ENCODE measurements at regions not wholly inside any gene's neighbourhood (a gene's known extent, or its start where the extent isn't known, plus 50 kb on each side); places are given as distances from the start of the nearest gene placed in this dataset.

GRCh38 chr15:81506936-81507335 lies 132.9 kb upstream of the TMC3 start:
- ChIA-PET CTCF (no interaction called here), POLR2A (no interaction called here)
- Histone ChIP-seq H3K27me3 (ENCODE audit: insufficient read depth) (no peaks in the 10 kb centered on the region), H3K79me2 (ENCODE audit: insufficient read depth) (no peaks in the 10 kb centered on the region), H3K9me2 (no peaks in the 10 kb centered on the region), H3K9me3 (no peaks in the 10 kb centered on the region), H3K4me1 (ENCODE audit: control insufficient read depth in 1 of 2, insufficient read depth in 2 of 2, low read depth in 1 of 2, low read length in 1 of 2) (peaks cover 0 to 13% of the 10 kb centered on the region in 2 experiments; a peak in 2 of 4 replicates), H3F3A (replicated peaks; ENCODE audit: insufficient read depth) (peaks cover 39% of the 10 kb centered on the region), H2AFZ (ENCODE audit: low read depth) (no peak overlapping the region), H3K36me3 (replicated peaks in 1 of 2; ENCODE audit: control insufficient read depth in 1 of 2, insufficient read depth in 2 of 2, low read length in 1 of 2) (no peaks in the 10 kb centered on the region), H3K27ac (ENCODE audit: low read depth in 2 of 2, low read length in 1 of 2) (no peak overlapping the region), H4K20me1 (ENCODE audit: insufficient read depth) (no peaks in the 10 kb centered on the region), H3K4me3 (ENCODE audit: low read depth in 2 of 2, low read length in 1 of 2) (no peak overlapping the region), H3K9ac (no peak overlapping the region), H3K4me2 (no peak overlapping the region)
- no peak for DNase-seq
- TF ChIP-seq, protein P1, sequence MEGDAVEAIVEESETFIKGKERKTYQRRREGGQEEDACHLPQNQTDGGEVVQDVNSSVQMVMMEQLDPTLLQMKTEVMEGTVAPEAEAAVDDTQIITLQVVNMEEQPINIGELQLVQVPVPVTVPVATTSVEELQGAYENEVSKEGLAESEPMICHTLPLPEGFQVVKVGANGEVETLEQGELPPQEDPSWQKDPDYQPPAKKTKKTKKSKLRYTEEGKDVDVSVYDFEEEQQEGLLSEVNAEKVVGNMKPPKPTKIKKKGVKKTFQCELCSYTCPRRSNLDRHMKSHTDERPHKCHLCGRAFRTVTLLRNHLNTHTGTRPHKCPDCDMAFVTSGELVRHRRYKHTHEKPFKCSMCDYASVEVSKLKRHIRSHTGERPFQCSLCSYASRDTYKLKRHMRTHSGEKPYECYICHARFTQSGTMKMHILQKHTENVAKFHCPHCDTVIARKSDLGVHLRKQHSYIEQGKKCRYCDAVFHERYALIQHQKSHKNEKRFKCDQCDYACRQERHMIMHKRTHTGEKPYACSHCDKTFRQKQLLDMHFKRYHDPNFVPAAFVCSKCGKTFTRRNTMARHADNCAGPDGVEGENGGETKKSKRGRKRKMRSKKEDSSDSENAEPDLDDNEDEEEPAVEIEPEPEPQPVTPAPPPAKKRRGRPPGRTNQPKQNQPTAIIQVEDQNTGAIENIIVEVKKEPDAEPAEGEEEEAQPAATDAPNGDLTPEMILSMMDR (IDR thresholded peaks at IDR 0.05): no peak
- no peak for TF ChIP-seq NFIC (IDR thresholded peaks at IDR 0.05; ENCODE audit: borderline replicate concordance)
- TF ChIP-seq IRF3 (IDR thresholded peaks at IDR 0.05; ENCODE audit: low read depth, low read length): no peak
- TF ChIP-seq MAX (IDR thresholded peaks at IDR 0.05; ENCODE audit: low read depth): no peak
- no peak for TF ChIP-seq TEAD4 (IDR thresholded peaks at IDR 0.05; ENCODE audit: borderline replicate concordance, insufficient read depth)
- no peak for TF ChIP-seq YY1 (IDR thresholded peaks at IDR 0.05; ENCODE audit: low read depth)
- no peak for TF ChIP-seq FOXJ3 (CRISPR knock-in tag; IDR thresholded peaks at IDR 0.05)
- TF ChIP-seq MEF2A (IDR thresholded peaks at IDR 0.05; ENCODE audit: borderline replicate concordance, low read depth): no peak
- TF ChIP-seq, protein P2, sequence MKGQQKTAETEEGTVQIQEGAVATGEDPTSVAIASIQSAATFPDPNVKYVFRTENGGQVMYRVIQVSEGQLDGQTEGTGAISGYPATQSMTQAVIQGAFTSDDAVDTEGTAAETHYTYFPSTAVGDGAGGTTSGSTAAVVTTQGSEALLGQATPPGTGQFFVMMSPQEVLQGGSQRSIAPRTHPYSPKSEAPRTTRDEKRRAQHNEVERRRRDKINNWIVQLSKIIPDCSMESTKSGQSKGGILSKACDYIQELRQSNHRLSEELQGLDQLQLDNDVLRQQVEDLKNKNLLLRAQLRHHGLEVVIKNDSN (IDR thresholded peaks at IDR 0.05; ENCODE audit: borderline replicate concordance, low read depth): no peak
- TF ChIP-seq EP300 (IDR thresholded peaks at IDR 0.05; ENCODE audit: borderline replicate concordance in 1 of 2, low read depth in 1 of 2, low read length in 1 of 2): no peak
- no peak for TF ChIP-seq GATA2 (CRISPR knock-in tag; IDR thresholded peaks at IDR 0.05)
- 68% methylated on average over 1 of the region's 1 CpG for WGBS (ENCODE audit: low lambda C conversion rate)

GRCh38 chr15:81506071-81506470 lies 132.1 kb upstream of the TMC3 start:
- Histone ChIP-seq H3K9ac (no peak overlapping the region), H3K9me2 (no peaks in the 10 kb centered on the region), H3K27me3 (ENCODE audit: insufficient read depth) (no peaks in the 10 kb centered on the region), H3K4me3 (ENCODE audit: low read depth in 2 of 2, low read length in 1 of 2) (no peak overlapping the region), H2AFZ (ENCODE audit: low read depth) (no peak overlapping the region), H3K79me2 (ENCODE audit: insufficient read depth) (no peaks in the 10 kb centered on the region), H4K20me1 (ENCODE audit: insufficient read depth) (no peaks in the 10 kb centered on the region), H3K9me3 (no peaks in the 10 kb centered on the region), H3K4me2 (no peak overlapping the region), H3K36me3 (replicated peaks in 1 of 2; ENCODE audit: control insufficient read depth in 1 of 2, insufficient read depth in 2 of 2, low read length in 1 of 2) (no peaks in the 10 kb centered on the region), H3F3A (replicated peaks; ENCODE audit: insufficient read depth) (peaks cover 33% of the 10 kb centered on the region), H3K4me1 (ENCODE audit: control insufficient read depth in 1 of 2, insufficient read depth in 2 of 2, low read depth in 1 of 2, low read length in 1 of 2) (peaks cover 0 to 12% of the 10 kb centered on the region in 2 experiments; a peak in 2 of 4 replicates), H3K27ac (ENCODE audit: low read depth in 2 of 2, low read length in 1 of 2) (no peak overlapping the region)
- CTCF ChIA-PET: no interaction called here
- DNase-seq: no peak
- POLR2A ChIA-PET: no interaction called here
- 72% methylated on average over 2 of the region's 2 CpGs for WGBS (ENCODE audit: low lambda C conversion rate)
- TF ChIP-seq TEAD4 (IDR thresholded peaks at IDR 0.05; ENCODE audit: borderline replicate concordance, insufficient read depth) (no peak), CHD2 (IDR thresholded peaks at IDR 0.05; ENCODE audit: low read length, partially characterized antibody) (no peak), TCF12 (IDR thresholded peaks at IDR 0.05) (no peak), MAX (IDR thresholded peaks at IDR 0.05; ENCODE audit: low read depth) (no peak), MEF2A (IDR thresholded peaks at IDR 0.05; ENCODE audit: borderline replicate concordance, low read depth) (no peak), USF2 (IDR thresholded peaks at IDR 0.05; ENCODE audit: borderline replicate concordance, low read depth, low read length) (no peak), NRF1 (IDR thresholded peaks at IDR 0.05; ENCODE audit: low read depth, low read length) (no peak), EP300 (IDR thresholded peaks at IDR 0.05; ENCODE audit: borderline replicate concordance in 1 of 2, low read depth in 1 of 2, low read length in 1 of 2) (no peak), TAF1 (IDR thresholded peaks at IDR 0.05; ENCODE audit: borderline replicate concordance, low read depth, low read length) (no peak), EZH2phosphoT487 (IDR thresholded peaks at IDR 0.05; ENCODE audit: borderline replicate concordance, low read depth) (no peak), GATA2 (CRISPR knock-in tag; IDR thresholded peaks at IDR 0.05) (no peak), FOXJ3 (CRISPR knock-in tag; IDR thresholded peaks at IDR 0.05) (no peak)
- TF ChIP-seq, protein P1 (IDR thresholded peaks at IDR 0.05): no peak
